ENCODE measurements at regions not wholly inside any gene's neighbourhood (a gene's known extent, or its start where the extent isn't known, plus 50 kb on each side); places are given as distances from the start of the nearest gene placed in this dataset.

DNA sequence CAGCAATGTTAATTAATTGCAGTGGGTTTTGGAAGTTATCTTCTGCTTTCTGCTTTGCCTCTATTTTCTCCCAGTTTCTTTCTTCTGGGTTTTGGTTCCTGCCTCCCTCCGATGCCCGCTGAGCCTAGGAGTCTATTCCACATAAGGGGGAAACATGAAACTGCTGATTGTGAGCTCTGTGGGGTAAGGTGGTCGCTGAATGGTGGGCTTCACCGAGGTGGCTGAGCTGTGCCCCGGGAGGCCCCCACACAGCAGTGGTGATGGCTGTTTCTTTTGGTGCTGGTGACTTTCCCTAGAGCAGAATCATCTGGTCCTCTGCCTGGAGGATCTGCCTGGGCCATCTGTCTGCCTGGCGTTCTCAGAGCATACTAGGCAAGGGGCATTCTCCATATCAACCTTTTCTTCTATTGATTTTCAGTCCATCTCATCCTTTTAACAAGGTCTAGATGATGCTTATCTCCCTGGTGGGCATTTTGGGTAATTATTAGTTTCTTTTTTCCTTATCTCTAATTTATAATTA lies 68.8 kb upstream of the ATP2B2 start:
- TF ChIP-seq POLR2AphosphoS5 (IDR thresholded peaks at IDR 0.05; ENCODE audit: low read depth, low read length): no peak
- TF ChIP-seq POLR2A (IDR thresholded peaks at IDR 0.05; ENCODE audit: low read depth, low read length): no peak

Data from GM12892 (cell line).